CD4-positive, CD25-positive, alpha-beta regulatory T cell (primary cell): ENCODE measurements at regions not wholly inside any gene's neighbourhood (a gene's known extent, or its start where the extent isn't known, plus 50 kb on each side); places are given as distances from the start of the nearest gene placed in this dataset.
"Not testable (repeated sequence)": the region's sequence is repeated elsewhere in the genome, so short reads cannot be mapped to it uniquely, and the experiment has no call there.

Source experiments
- ATAC-seq, 2 donors: fragments of 150-1000 bp; cut with Tn5 transposase; one replicate each; pipeline ENCODE4 v1.10.0; 2021; ENCODE audit warnings: low read depth in 2 of 2, moderate number of reproducible peaks in 2 of 2, moderate library complexity in 1 of 2
- DNase-seq, 3 donors: peaks; one replicate each; pipeline versions ENCODE4 v3.0.0 to v3.0.0-alpha.2; 2012 to 2022; ENCODE audit warnings: mixed read lengths in 1 of 3
- H3K27ac ChIP-seq: one replicate; pipeline ENCODE4 v1.7.0; 2013; ENCODE audit warnings: mild to moderate bottlenecking, low read length; ENCODE audit not compliant: insufficient read depth, poor library complexity, severe bottlenecking
- H3K27me3 ChIP-seq: one replicate; pipeline ENCODE4 v1.7.0; 2013; ENCODE audit warnings: low read length; ENCODE audit not compliant: control insufficient read depth, insufficient read depth
- H3K36me3 ChIP-seq: one replicate; pipeline ENCODE4 v1.7.0; 2013; ENCODE audit warnings: mild to moderate bottlenecking, low read length, moderate library complexity; ENCODE audit not compliant: control insufficient read depth, insufficient read depth
- H3K4me1 ChIP-seq: 2 replicates; pipeline ENCODE4 v1.7.0; 2013; ENCODE audit warnings: mild to moderate bottlenecking, low read length; ENCODE audit not compliant: insufficient read depth, control insufficient read depth, poor library complexity, severe bottlenecking
- H3K4me3 ChIP-seq: one replicate; pipeline ENCODE4 v1.7.0; 2013; ENCODE audit warnings: low read depth, mild to moderate bottlenecking, low read length, moderate library complexity
- H3K9me3 ChIP-seq, 2 experiments: 1 replicate in 1 of 2; 2 replicates in 1 of 2; pipeline ENCODE4 v1.7.0; 2013; ENCODE audit warnings: low read length in 2 of 2, mild to moderate bottlenecking in 1 of 2, moderate library complexity in 1 of 2; ENCODE audit not compliant: control insufficient read depth in 2 of 2
- H3K27ac Mint-ChIP-seq, 3 donors: one replicate each; pipeline ENCODE4 v1.8.0; 2020 to 2022; ENCODE audit warnings: mild to moderate bottlenecking in 3 of 3, mixed read lengths in 3 of 3, moderate library complexity in 2 of 3
- H3K27me3 Mint-ChIP-seq: one replicate; pipeline ENCODE4 v1.8.0; 2022; ENCODE audit warnings: mild to moderate bottlenecking, mixed read lengths
- H3K36me3 Mint-ChIP-seq: one replicate; pipeline ENCODE4 v1.8.0; 2020; ENCODE audit warnings: mixed read lengths
- H3K4me1 Mint-ChIP-seq, 4 donors: one replicate each; pipeline ENCODE4 v1.8.0; 2020 to 2022; ENCODE audit warnings: mixed read lengths in 4 of 4, mild to moderate bottlenecking in 1 of 4
- H3K4me3 Mint-ChIP-seq, 4 donors: one replicate each; pipeline ENCODE4 v1.8.0; 2020 to 2022; ENCODE audit warnings: mild to moderate bottlenecking in 4 of 4, mixed read lengths in 4 of 4, moderate library complexity in 3 of 4
- H3K9me3 Mint-ChIP-seq, 7 donors: one replicate each; pipeline ENCODE4 v1.8.0; 2020 to 2022; ENCODE audit warnings: mixed read lengths in 7 of 7, mild to moderate bottlenecking in 3 of 7, moderate library complexity in 2 of 7

DNA sequence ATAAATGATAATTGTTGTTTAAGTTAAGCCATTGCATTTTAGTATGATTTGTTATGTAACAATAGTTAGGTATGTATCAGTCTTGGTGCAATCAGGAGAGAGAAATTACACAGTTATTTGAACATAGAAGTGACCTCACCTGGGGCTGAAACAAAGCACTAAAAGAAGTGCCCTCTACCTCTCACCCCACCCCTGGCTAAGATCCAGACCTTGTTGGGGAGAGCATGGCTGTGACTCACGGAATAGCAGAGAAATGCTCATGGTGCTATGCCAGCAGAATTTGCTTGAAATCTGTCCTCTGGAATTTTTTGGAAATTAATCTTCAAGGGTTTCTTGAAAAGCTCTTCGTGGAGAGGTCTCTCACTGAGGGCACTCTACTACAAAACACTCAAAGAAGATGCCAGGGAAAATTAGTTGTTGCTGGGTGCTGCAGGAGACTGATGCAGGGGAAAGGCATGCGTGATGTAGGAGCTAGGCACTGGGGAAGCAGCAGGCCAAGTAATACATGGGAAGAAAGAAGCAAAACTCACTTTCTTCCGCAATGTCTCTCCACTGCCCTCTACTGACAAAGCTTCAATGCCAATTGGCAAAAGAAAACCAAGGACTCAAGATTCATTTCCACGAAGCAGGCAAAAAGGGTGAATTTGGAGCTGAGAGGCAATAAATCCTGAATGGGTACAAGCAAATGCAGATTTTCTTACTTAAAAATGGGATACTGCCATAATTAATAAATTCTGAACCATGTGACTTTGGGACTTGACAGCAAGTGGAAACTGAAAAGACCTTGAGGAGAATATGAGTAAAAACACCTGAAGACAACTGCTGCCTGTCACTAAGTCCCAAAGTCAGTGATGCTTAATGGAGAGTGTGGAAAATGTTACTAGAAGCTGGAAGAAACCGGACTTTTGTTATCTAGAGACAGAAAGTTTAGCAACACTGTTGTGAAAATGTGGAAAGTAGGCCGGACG is 136.3 kb upstream of the ZNF184 start:
- peaks cover 0 to 2% (median 0%) of the 10 kb centered on the region in 7 donors for H3K9me3 Mint-ChIP-seq
- no peaks in the 10 kb centered on the region for H3K4me1 ChIP-seq
- DNase-seq, result peak in 2 of 3 donors; percentile 24 to 62
- H3K4me1 Mint-ChIP-seq, result peaks cover 0 to 15% (median 8%) of the 10 kb centered on the region in 4 donors
- peaks cover 26% of the 10 kb centered on the region for H3K27me3 ChIP-seq
- no peaks in the 10 kb centered on the region for H3K9me3 ChIP-seq
- no peaks in the 10 kb centered on the region for H3K36me3 Mint-ChIP-seq
- H3K27ac ChIP-seq, result no peak overlapping the region
- H3K36me3 ChIP-seq, result no peaks in the 10 kb centered on the region
- H3K4me3 Mint-ChIP-seq, result no peak overlapping the region
- no peak for ATAC-seq
- H3K27ac Mint-ChIP-seq, result no peak overlapping the region
- peaks cover 54% of the 10 kb centered on the region for H3K27me3 Mint-ChIP-seq
- no peak overlapping the region for H3K4me3 ChIP-seq

DNA sequence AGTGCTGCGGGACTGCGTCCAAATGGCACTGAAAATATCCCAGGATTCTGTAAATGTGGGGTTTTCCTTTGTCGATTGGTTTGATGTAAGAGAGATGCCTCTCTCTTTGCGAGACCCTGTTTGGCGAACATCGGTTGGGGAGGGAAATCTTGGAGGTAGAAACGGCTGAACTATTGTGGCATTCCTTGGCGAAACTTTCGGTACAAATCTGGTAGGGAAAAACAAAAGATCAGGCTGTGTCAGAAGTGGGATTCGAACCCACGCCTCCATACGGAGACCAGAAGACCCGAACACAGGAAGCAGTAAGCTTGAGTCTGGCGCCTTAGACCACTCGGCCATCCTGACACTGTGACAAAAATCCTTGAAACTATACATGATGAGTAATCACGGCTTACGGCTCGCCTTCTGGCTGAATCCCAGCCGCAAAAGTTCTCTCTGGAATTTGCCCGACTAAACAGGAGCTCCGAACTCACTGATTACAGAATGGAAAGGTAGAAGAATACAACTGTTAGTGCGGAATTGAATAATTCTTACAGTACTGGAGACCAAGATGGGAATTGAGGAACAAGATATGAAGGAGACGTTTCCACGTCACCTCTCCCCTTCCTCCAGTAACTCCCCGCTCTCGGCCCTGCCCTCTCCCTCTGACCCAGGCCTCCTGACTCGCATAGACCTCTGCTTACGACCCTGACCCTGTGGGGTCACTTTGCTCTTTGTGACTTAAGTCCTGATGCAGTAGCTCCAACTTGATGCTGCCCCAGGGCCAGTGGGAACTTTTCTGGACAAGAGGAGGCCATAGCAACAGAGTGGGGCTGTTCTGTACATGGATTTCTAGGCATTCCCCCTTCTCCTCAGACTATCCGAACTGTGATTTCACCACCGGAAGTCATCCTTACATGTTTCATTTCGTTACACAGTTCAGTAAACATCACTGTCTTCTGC is 132.8 kb upstream of the ZNF184 start:
- peak overlapping the region in 1 of 3 donors; percentile 73 for H3K27ac Mint-ChIP-seq
- peaks cover 72% of the 10 kb centered on the region for H3K27me3 Mint-ChIP-seq
- Histone ChIP-seq H3K36me3 (no peaks in the 10 kb centered on the region), H3K27ac (no peak overlapping the region), H3K4me3 (peak overlapping the region; percentile 32), H3K27me3 (peaks cover 35% of the 10 kb centered on the region), H3K4me1 (peaks cover 6% of the 10 kb centered on the region), H3K9me3 (peaks cover 4 to 6% of the 10 kb centered on the region in 2 experiments)
- peaks cover 0 to 5% (median 0%) of the 10 kb centered on the region in 7 donors for H3K9me3 Mint-ChIP-seq
- ATAC-seq, result no peak
- H3K4me1 Mint-ChIP-seq, result peaks cover 0 to 25% (median 10%) of the 10 kb centered on the region in 4 donors
- H3K4me3 Mint-ChIP-seq, result no peak overlapping the region
- H3K36me3 Mint-ChIP-seq, result no peaks in the 10 kb centered on the region
- no peak for DNase-seq

GRCh38 chr6:27604986-27605385 is 132.1 kb upstream of the ZNF184 start:
- Mint-ChIP-seq H3K27ac (no peak overlapping the region), H3K9me3 (peaks cover 0 to 5% (median 0%) of the 10 kb centered on the region in 7 donors), H3K4me3 (peak overlapping the region in 1 of 4 donors; percentile 26), H3K4me1 (peaks cover 0 to 25% (median 10%) of the 10 kb centered on the region in 4 donors), H3K36me3 (no peaks in the 10 kb centered on the region), H3K27me3 (peaks cover 72% of the 10 kb centered on the region)
- DNase-seq (peak in 1 of 3 donors; percentile 30), ATAC-seq (no peak)
- no peak overlapping the region for H3K27ac ChIP-seq
- H3K4me1 ChIP-seq, result peaks cover 6% of the 10 kb centered on the region
- peaks cover 39% of the 10 kb centered on the region for H3K27me3 ChIP-seq
- H3K9me3 ChIP-seq, result peaks cover 4 to 6% of the 10 kb centered on the region in 2 experiments
- peak overlapping the region; percentile 32 for H3K4me3 ChIP-seq
- no peaks in the 10 kb centered on the region for H3K36me3 ChIP-seq

GRCh38 chr6:27601668-27602254 is 128.9 kb upstream of the ZNF184 start:
- Mint-ChIP-seq H3K9me3 (peaks cover 0 to 5% (median 1%) of the 10 kb centered on the region in 7 donors), H3K4me3 (peak overlapping the region; percentile 12 to 81 (median 61)), H3K27ac (no peak overlapping the region), H3K4me1 (peaks cover 0 to 25% (median 10%) of the 10 kb centered on the region in 4 donors), H3K36me3 (no peaks in the 10 kb centered on the region), H3K27me3 (peaks cover 76% of the 10 kb centered on the region)
- no peaks in the 10 kb centered on the region for H3K36me3 ChIP-seq
- ATAC-seq (no peak), DNase-seq (peak in 1 of 3 donors; percentile 44)
- H3K27me3 ChIP-seq, result peaks cover 46% of the 10 kb centered on the region
- peak overlapping the region; percentile 47 for H3K4me3 ChIP-seq
- H3K27ac ChIP-seq, result no peak overlapping the region
- H3K9me3 ChIP-seq, result peaks cover 4 to 6% of the 10 kb centered on the region in 2 experiments
- peaks cover 6% of the 10 kb centered on the region for H3K4me1 ChIP-seq

- peaks cover 4 to 6% of the 10 kb centered on the region in 2 experiments for H3K9me3 ChIP-seq
- H3K36me3 ChIP-seq, result no peaks in the 10 kb centered on the region
- H3K4me3 ChIP-seq, result no peak overlapping the region
- Mint-ChIP-seq H3K4me1 (peaks cover 3 to 13% (median 6%) of the 10 kb centered on the region in 4 donors), H3K4me3 (no peak overlapping the region), H3K36me3 (no peaks in the 10 kb centered on the region), H3K27ac (no peak overlapping the region), H3K27me3 (peaks cover 71% of the 10 kb centered on the region), H3K9me3 (peaks cover 0 to 5% (median 2%) of the 10 kb centered on the region in 7 donors)
- no peak for ATAC-seq
- H3K27me3 ChIP-seq, result peaks cover 37% of the 10 kb centered on the region
- DNase-seq, result no peak
- peaks cover 6% of the 10 kb centered on the region for H3K4me1 ChIP-seq
- no peak overlapping the region for H3K27ac ChIP-seq
These were observed 127.1 kb upstream of the ZNF184 start for GRCh38 chr6:27599859-27600532.

DNA sequence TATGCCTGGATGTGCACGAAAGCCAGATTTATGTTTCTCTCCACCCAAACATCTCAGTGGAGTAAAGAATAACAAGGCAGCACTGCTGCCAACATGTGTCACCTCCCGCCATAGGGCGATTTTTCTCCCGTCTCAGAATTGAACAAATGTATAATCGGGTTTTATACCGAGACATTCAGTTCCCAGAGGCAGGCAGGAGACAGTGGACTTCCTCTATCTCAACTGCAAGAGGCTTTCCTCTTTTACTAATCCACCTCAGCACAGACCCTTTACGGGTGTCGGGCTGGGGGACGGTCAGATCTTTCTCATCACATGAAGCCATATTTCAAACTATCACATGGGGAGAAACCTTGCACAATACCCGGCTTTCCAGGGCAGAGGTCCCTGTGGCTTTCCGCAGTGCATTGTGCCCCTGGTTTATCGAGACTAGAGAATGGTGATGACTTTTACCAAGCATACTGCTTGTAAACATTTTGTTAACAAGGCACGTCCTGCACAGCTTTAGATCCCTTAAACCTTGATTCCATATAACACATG is 124.2 kb upstream of the ZNF184 start:
- not testable (repeated sequence) for H3K4me3 ChIP-seq, DNase-seq, ATAC-seq, H3K27ac ChIP-seq, H3K27ac Mint-ChIP-seq, H3K9me3 Mint-ChIP-seq, H3K36me3 Mint-ChIP-seq, H3K36me3 ChIP-seq, H3K9me3 ChIP-seq, H3K4me1 Mint-ChIP-seq, H3K4me3 Mint-ChIP-seq
- Histone ChIP-seq H3K27me3 (peaks cover 44% of the 10 kb centered on the region), H3K4me1 (peaks cover 16% of the 10 kb centered on the region)
- H3K27me3 Mint-ChIP-seq, result peaks cover 67% of the 10 kb centered on the region
